H9 (cell line): ENCODE measurements at regions not wholly inside any gene's neighbourhood (a gene's known extent, or its start where the extent isn't known, plus 50 kb on each side); places are given as distances from the start of the nearest gene placed in this dataset.

Source experiments
- DNase-seq: peaks from one replicate; pipeline ENCODE4 v3.0.0-alpha.2; 2017
- H2AFZ ChIP-seq: one replicate; pipeline ENCODE4 v1.6.1; 2013; ENCODE audit warnings: mild to moderate bottlenecking, low read length, control low read depth, moderate library complexity
- H2AK5ac ChIP-seq: 2 replicates; pipeline ENCODE4 v1.6.1; 2013; ENCODE audit warnings: low read length, control low read depth, mixed read lengths; ENCODE audit not compliant: insufficient read length
- H2BK120ac ChIP-seq: one replicate; pipeline ENCODE4 v1.6.1; 2013; ENCODE audit warnings: low read depth, mild to moderate bottlenecking, low read length, control low read depth, inconsistent platforms; ENCODE audit not compliant: poor library complexity, severe bottlenecking
- H2BK12ac ChIP-seq: 2 replicates; pipeline ENCODE4 v1.6.1; 2013; ENCODE audit warnings: low read length, control low read depth, mixed read lengths, low read depth; ENCODE audit not compliant: insufficient read length
- H2BK15ac ChIP-seq: 2 replicates; pipeline ENCODE4 v1.6.1; 2013; ENCODE audit warnings: low read depth, low read length, control low read depth
- H2BK20ac ChIP-seq: one replicate; pipeline ENCODE4 v1.6.1; 2013; ENCODE audit warnings: low read depth, mild to moderate bottlenecking, low read length, control low read depth, inconsistent platforms; ENCODE audit not compliant: poor library complexity, severe bottlenecking
- H2BK5ac ChIP-seq: 2 replicates; pipeline ENCODE4 v1.6.1; 2013; ENCODE audit warnings: low read length, control low read depth, mixed read lengths; ENCODE audit not compliant: insufficient read length
- H3K14ac ChIP-seq: 2 replicates; pipeline ENCODE4 v1.6.1; 2013; ENCODE audit warnings: low read length, control low read depth; ENCODE audit not compliant: insufficient read depth
- H3K18ac ChIP-seq: 2 replicates; pipeline ENCODE4 v1.6.1; 2013; ENCODE audit warnings: low read depth, mild to moderate bottlenecking, mixed read lengths, low read length, control low read depth; ENCODE audit not compliant: insufficient read length
- H3K23ac ChIP-seq: 2 replicates; pipeline ENCODE4 v1.6.1; 2013; ENCODE audit warnings: low read length, control low read depth, mixed read lengths, low read depth; ENCODE audit not compliant: insufficient read length
- H3K23me2 ChIP-seq: 2 replicates; pipeline ENCODE4 v1.6.1; 2013; ENCODE audit warnings: low read depth, mild to moderate bottlenecking, mixed read lengths, low read length, control low read depth; ENCODE audit not compliant: insufficient read length, poor library complexity, severe bottlenecking
- H3K27ac ChIP-seq: 2 replicates; pipeline ENCODE4 v1.5.1; 2013; ENCODE audit warnings: low read length, control low read depth, mixed read lengths, low read depth; ENCODE audit not compliant: insufficient read length
- H3K27me3 ChIP-seq: 2 replicates; pipeline ENCODE4 v1.6.1; 2013; ENCODE audit warnings: low read length, control low read depth, inconsistent platforms; ENCODE audit not compliant: insufficient read depth
- H3K4ac ChIP-seq: 2 replicates; pipeline ENCODE4 v1.6.1; 2013; ENCODE audit warnings: low read depth, mild to moderate bottlenecking, control low read depth, inconsistent platforms, low read length, moderate library complexity
- H3K4me1 ChIP-seq: 2 replicates; pipeline ENCODE4 v1.6.1; 2013; ENCODE audit warnings: low read length, control low read depth, inconsistent platforms; ENCODE audit not compliant: insufficient read depth
- H3K4me2 ChIP-seq: 2 replicates; pipeline ENCODE4 v1.6.1; 2013; ENCODE audit warnings: low read length, control low read depth, mixed read lengths; ENCODE audit not compliant: insufficient read length, insufficient read depth
- H3K56ac ChIP-seq: 2 replicates; pipeline ENCODE4 v1.6.1; 2013; ENCODE audit warnings: low read depth, mild to moderate bottlenecking, mixed read lengths, low read length, control low read depth; ENCODE audit not compliant: insufficient read length
- H3K79me1 ChIP-seq: 2 replicates; pipeline ENCODE4 v1.6.1; 2013; ENCODE audit warnings: low read depth, mild to moderate bottlenecking, moderate library complexity, low read length, control low read depth, inconsistent platforms; ENCODE audit not compliant: insufficient read depth, poor library complexity, severe bottlenecking
- H3K79me2 ChIP-seq: 2 replicates; pipeline ENCODE4 v1.6.1; 2013; ENCODE audit warnings: low read length, control low read depth, inconsistent platforms; ENCODE audit not compliant: insufficient read depth
- H3K9ac ChIP-seq: 2 replicates; pipeline ENCODE4 v1.6.1; 2013; ENCODE audit warnings: low read length, control low read depth, mixed read lengths; ENCODE audit not compliant: insufficient read length; ENCODE audit errors: extremely low read depth
- H3K9me3 ChIP-seq: one replicate; pipeline ENCODE4 v1.6.1; 2013; ENCODE audit warnings: low read depth, low read length, inconsistent platforms; ENCODE audit not compliant: control insufficient read depth
- H3T11ph ChIP-seq: one replicate; pipeline ENCODE4 v1.6.1; 2013; ENCODE audit warnings: mild to moderate bottlenecking, low read length, control low read depth, inconsistent platforms
- H4K20me1 ChIP-seq: one replicate; pipeline ENCODE4 v1.6.1; 2013; ENCODE audit not compliant: control insufficient read depth, insufficient read length, insufficient read depth
- H4K5ac ChIP-seq: 2 replicates; pipeline ENCODE4 v1.6.1; 2013; ENCODE audit warnings: low read depth, mild to moderate bottlenecking, mixed read lengths, low read length, control low read depth; ENCODE audit not compliant: insufficient read length
- H4K8ac ChIP-seq: replicated peaks from 2 replicates; pipeline ENCODE4 v1.6.1; 2013; ENCODE audit warnings: low read length, control low read depth, mixed read lengths, low read depth; ENCODE audit not compliant: insufficient read length
- H4K91ac ChIP-seq: 2 replicates; pipeline ENCODE4 v1.6.1; 2013; ENCODE audit warnings: low read depth, mild to moderate bottlenecking, moderate library complexity, mixed read lengths, low read length, control low read depth; ENCODE audit not compliant: insufficient read length
- H3K27ac Mint-ChIP-seq, 3 experiments: 2 replicates in 2 of 3; 3 replicates in 1 of 3; pipeline ENCODE4 v1.8.0; 2020 to 2021; ENCODE audit warnings: mixed read lengths in 3 of 3, mild to moderate bottlenecking in 1 of 3, moderate library complexity in 1 of 3
- H3K27me3 Mint-ChIP-seq: 2 replicates; pipeline ENCODE4 v1.8.0; 2021; ENCODE audit warnings: low read depth, mild to moderate bottlenecking, moderate library complexity, mixed read lengths
- H3K36me3 Mint-ChIP-seq, 3 experiments: 2 replicates in 2 of 3; 3 replicates in 1 of 3; pipeline ENCODE4 v1.8.0; 2020 to 2021; ENCODE audit warnings: low read depth in 3 of 3, mixed read lengths in 3 of 3; ENCODE audit not compliant: insufficient read depth in 1 of 3
- H3K4me1 Mint-ChIP-seq, 2 experiments: 2 replicates each; pipeline ENCODE4 v1.8.0; 2020; ENCODE audit warnings: mixed read lengths in 2 of 2
- H3K4me3 Mint-ChIP-seq, 2 experiments: 2 replicates in 1 of 2; 3 replicates in 1 of 2; pipeline ENCODE4 v1.8.0; 2020 to 2021; ENCODE audit warnings: mild to moderate bottlenecking in 2 of 2, mixed read lengths in 2 of 2, moderate library complexity in 1 of 2
- H3K9me3 Mint-ChIP-seq, 2 experiments: 2 replicates in 1 of 2; 3 replicates in 1 of 2; pipeline ENCODE4 v1.8.0; 2020; ENCODE audit warnings: mild to moderate bottlenecking in 2 of 2, mixed read lengths in 2 of 2, moderate library complexity in 1 of 2
- WGBS: extraction: QIAGEN DNeasy Blood & Tissue Kit; methylation state at CpG from one replicate; pipeline ENCODE4 v1.1.7; 2013; ENCODE audit warnings: missing lambda C conversion rate, low lambda C conversion rate, mixed read lengths; ENCODE audit not compliant: insufficient read length; ENCODE audit errors: extremely low coverage; 5-methylcytosine and 5-hydroxymethylcytosine counted together
- TF ChIP-seq, protein P1 (sequence below): fragments of 200-600 bp; sonication (generic); conservative IDR thresholded peaks from 3 replicates; pipeline ENCODE4 v1.8.0; 2021; ENCODE audit warnings: antibody characterized with exemption, mild to moderate bottlenecking

DNA sequence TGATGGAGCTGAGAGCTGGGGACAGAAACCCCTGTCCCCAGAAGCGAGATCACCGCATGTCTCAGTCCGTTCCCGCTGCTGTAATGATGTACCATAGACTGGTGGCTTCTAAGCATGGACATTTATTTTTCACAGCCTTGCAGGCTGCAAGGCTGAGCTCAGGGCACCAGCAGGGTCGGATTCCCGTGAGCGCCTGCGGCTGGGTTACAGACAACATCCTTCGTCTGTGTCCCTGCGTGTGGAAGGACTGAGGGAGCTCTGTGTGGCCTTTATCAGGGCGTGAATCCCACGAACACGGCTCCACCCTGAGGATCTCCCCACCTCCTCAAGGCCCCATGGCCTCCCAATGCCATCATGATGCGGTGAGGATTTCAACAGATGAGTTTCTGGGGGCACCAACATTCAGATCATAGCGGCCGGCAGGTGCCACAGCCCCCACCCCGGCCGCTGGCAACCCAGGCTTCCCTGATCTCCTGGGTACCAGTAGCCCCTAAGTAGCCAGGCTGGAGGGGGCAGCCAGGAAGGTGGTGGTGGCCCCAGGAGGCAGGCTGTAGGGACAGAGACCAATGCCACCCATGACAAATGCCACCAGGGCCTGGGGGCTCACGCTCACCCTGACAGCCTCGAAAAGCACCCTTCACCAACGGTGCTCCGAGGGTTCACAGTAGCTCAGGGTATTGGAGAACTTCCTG is 104.4 kb downstream of the CRYAA start:
- no peaks in the 10 kb centered on the region for H3K9me3 ChIP-seq

More for the DNA sequence above, 104.4 kb downstream of the CRYAA start:
- no peak overlapping the region for H2BK15ac ChIP-seq
- WGBS: no CpG with 5 or more reads among the region's 22 CpGs
- no peak overlapping the region for H2BK5ac ChIP-seq
- no peak overlapping the region for H3K27ac ChIP-seq
- no peak overlapping the region for H2BK120ac ChIP-seq
- Mint-ChIP-seq H3K27ac (no peak overlapping the region), H3K4me3 (no peak overlapping the region), H3K36me3 (no peaks in the 10 kb centered on the region; a peak in 1 of 7 replicates), H3K27me3 (peaks cover 9% of the 10 kb centered on the region), H3K4me1 (peaks cover 15 to 17% of the 10 kb centered on the region in 2 experiments), H3K9me3 (no peaks in the 10 kb centered on the region)
- H2AK5ac ChIP-seq: no peak overlapping the region
- no peak overlapping the region for H4K8ac ChIP-seq
- no peaks in the 10 kb centered on the region for H3K23me2 ChIP-seq
- no peak overlapping the region for H3K18ac ChIP-seq
- H3K27me3 ChIP-seq: no peaks in the 10 kb centered on the region
- no peak overlapping the region for H3K4ac ChIP-seq
- H4K5ac ChIP-seq: no peak overlapping the region
- H3K23ac ChIP-seq: no peak overlapping the region
- H3K9ac ChIP-seq: no peak overlapping the region
- no peak overlapping the region for H2AFZ ChIP-seq
- peaks cover 5% of the 10 kb centered on the region; the same call in 1 of the 2 replicates for H3K4me1 ChIP-seq
- H3K56ac ChIP-seq: no peak overlapping the region
- H3K14ac ChIP-seq: no peak overlapping the region
- TF ChIP-seq, protein P1, sequence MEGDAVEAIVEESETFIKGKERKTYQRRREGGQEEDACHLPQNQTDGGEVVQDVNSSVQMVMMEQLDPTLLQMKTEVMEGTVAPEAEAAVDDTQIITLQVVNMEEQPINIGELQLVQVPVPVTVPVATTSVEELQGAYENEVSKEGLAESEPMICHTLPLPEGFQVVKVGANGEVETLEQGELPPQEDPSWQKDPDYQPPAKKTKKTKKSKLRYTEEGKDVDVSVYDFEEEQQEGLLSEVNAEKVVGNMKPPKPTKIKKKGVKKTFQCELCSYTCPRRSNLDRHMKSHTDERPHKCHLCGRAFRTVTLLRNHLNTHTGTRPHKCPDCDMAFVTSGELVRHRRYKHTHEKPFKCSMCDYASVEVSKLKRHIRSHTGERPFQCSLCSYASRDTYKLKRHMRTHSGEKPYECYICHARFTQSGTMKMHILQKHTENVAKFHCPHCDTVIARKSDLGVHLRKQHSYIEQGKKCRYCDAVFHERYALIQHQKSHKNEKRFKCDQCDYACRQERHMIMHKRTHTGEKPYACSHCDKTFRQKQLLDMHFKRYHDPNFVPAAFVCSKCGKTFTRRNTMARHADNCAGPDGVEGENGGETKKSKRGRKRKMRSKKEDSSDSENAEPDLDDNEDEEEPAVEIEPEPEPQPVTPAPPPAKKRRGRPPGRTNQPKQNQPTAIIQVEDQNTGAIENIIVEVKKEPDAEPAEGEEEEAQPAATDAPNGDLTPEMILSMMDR: no peak
- H3K79me1 ChIP-seq: no peaks in the 10 kb centered on the region
- no peak overlapping the region for H3T11ph ChIP-seq
- no peak overlapping the region for H2BK12ac ChIP-seq
- H2BK20ac ChIP-seq: no peak overlapping the region
- H4K20me1 ChIP-seq: no peaks in the 10 kb centered on the region
- no peaks in the 10 kb centered on the region for H3K79me2 ChIP-seq
- no peak overlapping the region for H4K91ac ChIP-seq
- H3K4me2 ChIP-seq: no peak overlapping the region
- DNase-seq: no peak
